ENCODE measurements at regions not wholly inside any gene's neighbourhood (a gene's known extent, or its start where the extent isn't known, plus 50 kb on each side); places are given as distances from the start of the nearest gene placed in this dataset.

GRCh38 chr9:106482733-106483132, 380.2 kb upstream of the ZNF462 start:
- Histone ChIP-seq H2BK12ac (ENCODE audit: insufficient read length, low read depth, low read length) (no peak overlapping the region), H3K23ac (ENCODE audit: insufficient read length, low read depth, low read length) (no peak overlapping the region), H3K79me1 (ENCODE audit: insufficient read depth, low read depth, low read length, poor library complexity, severe bottlenecking) (no peaks in the 10 kb centered on the region), H2BK15ac (ENCODE audit: low read depth, low read length) (no peak overlapping the region), H4K8ac (replicated peaks; ENCODE audit: insufficient read length, low read depth, low read length) (no peak overlapping the region), H3K18ac (ENCODE audit: insufficient read length, low read depth, low read length) (no peak overlapping the region), H4K20me1 (ENCODE audit: control insufficient read depth, insufficient read depth, insufficient read length) (no peaks in the 10 kb centered on the region), H3K56ac (ENCODE audit: insufficient read length, low read depth, low read length) (no peak overlapping the region), H3K9ac (ENCODE audit: extremely low read depth, insufficient read length, low read length) (no peak overlapping the region), H3K4me2 (ENCODE audit: insufficient read depth, insufficient read length, low read length) (no peak overlapping the region), H3K4ac (ENCODE audit: low read depth, low read length) (no peak overlapping the region), H2AK5ac (ENCODE audit: insufficient read length, low read length) (no peak overlapping the region), H4K91ac (ENCODE audit: insufficient read length, low read depth, low read length) (no peak overlapping the region), H3K27ac (ENCODE audit: insufficient read length, low read depth, low read length) (no peak overlapping the region), H2BK20ac (ENCODE audit: low read depth, low read length, poor library complexity, severe bottlenecking) (peak overlapping the region; percentile 11), H3K14ac (ENCODE audit: insufficient read depth, low read length) (no peak overlapping the region), H3K23me2 (ENCODE audit: insufficient read length, low read depth, low read length, poor library complexity, severe bottlenecking) (no peaks in the 10 kb centered on the region), H3K9me3 (ENCODE audit: control insufficient read depth, low read depth, low read length) (no peaks in the 10 kb centered on the region), H2BK120ac (ENCODE audit: low read depth, low read length, poor library complexity, severe bottlenecking) (no peak overlapping the region), H3K27me3 (ENCODE audit: insufficient read depth, low read length) (no peaks in the 10 kb centered on the region), H4K5ac (ENCODE audit: insufficient read length, low read depth, low read length) (no peak overlapping the region), H3K79me2 (ENCODE audit: insufficient read depth, low read length) (no peaks in the 10 kb centered on the region), H3K4me1 (ENCODE audit: insufficient read depth, low read length) (no peaks in the 10 kb centered on the region), H2AFZ (ENCODE audit: low read length) (no peak overlapping the region), H3T11ph (ENCODE audit: low read length) (no peak overlapping the region), H2BK5ac (ENCODE audit: insufficient read length, low read length) (no peak overlapping the region)
- Mint-ChIP-seq H3K4me1 (peaks cover under 1 to 5% of the 10 kb centered on the region in 2 experiments; a peak in 3 of 4 replicates), H3K36me3 (ENCODE audit: insufficient read depth in 1 of 3, low read depth in 3 of 3) (no peaks in the 10 kb centered on the region; a peak in 1 of 7 replicates), H3K27ac (no peak overlapping the region), H3K4me3 (no peak overlapping the region), H3K9me3 (no peaks in the 10 kb centered on the region), H3K27me3 (ENCODE audit: low read depth) (no peaks in the 10 kb centered on the region)
- TF ChIP-seq CTCF (conservative IDR thresholded peaks at IDR 0.05) = no peak
- DNase-seq = no peak

All from H9 (cell line).